DOHH2 (cell line): ENCODE measurements at regions not wholly inside any gene's neighbourhood (a gene's known extent, or its start where the extent isn't known, plus 50 kb on each side); places are given as distances from the start of the nearest gene placed in this dataset.

ENCODE experiments used
- H3F3A ChIP-seq: fragments of 200-600 bp; sonication (generic), shearing (Covaris generic); 2 replicates; pipeline ENCODE4 v1.6.0; 2016; ENCODE audit warnings: antibody characterized with exemption, mild to moderate bottlenecking; ENCODE audit not compliant: control insufficient read depth, insufficient read depth
- H3K27ac ChIP-seq: fragments of 200-600 bp; sonication (generic); 2 replicates; pipeline ENCODE4 v1.5.1; 2014; ENCODE audit warnings: low read depth, mild to moderate bottlenecking, low read length, moderate library complexity
- H3K27me3 ChIP-seq: fragments of 200-600 bp; sonication (generic); 2 replicates; pipeline ENCODE4 v1.6.1; 2014; ENCODE audit warnings: mild to moderate bottlenecking, low read length, mixed read lengths; ENCODE audit not compliant: control insufficient read depth
- H3K36me3 ChIP-seq: fragments of 200-600 bp; sonication (generic); 2 replicates; pipeline ENCODE4 v1.6.1; 2014; ENCODE audit warnings: mild to moderate bottlenecking, low read length, moderate library complexity, mixed read lengths; ENCODE audit not compliant: control insufficient read depth
- H3K4me1 ChIP-seq: fragments of 200-600 bp; sonication (generic); 2 replicates; pipeline ENCODE4 v1.6.1; 2014; ENCODE audit warnings: mild to moderate bottlenecking, low read length, mixed read lengths; ENCODE audit not compliant: control insufficient read depth
- H3K4me2 ChIP-seq: fragments of 200-600 bp; sonication (generic); 2 replicates; pipeline ENCODE4 v1.6.0; 2014; ENCODE audit warnings: mild to moderate bottlenecking, low read length, moderate library complexity
- H3K4me3 ChIP-seq: fragments of 200-600 bp; sonication (generic); 2 replicates; pipeline ENCODE4 v1.5.1; 2014; ENCODE audit warnings: mild to moderate bottlenecking, low read length, mixed read lengths
- H3K79me2 ChIP-seq: fragments of 200-600 bp; sonication (generic); 2 replicates; pipeline ENCODE4 v1.6.1; 2014; ENCODE audit warnings: mild to moderate bottlenecking, low read length, mixed read lengths; ENCODE audit not compliant: control insufficient read depth
- H3K9me2 ChIP-seq: fragments of 200-600 bp; sonication (generic); replicated peaks from 2 replicates; pipeline ENCODE4 v1.6.1; 2014; ENCODE audit warnings: mild to moderate bottlenecking, low read length, mixed read lengths; ENCODE audit not compliant: control insufficient read depth
- H3K9me3 ChIP-seq: fragments of 200-600 bp; sonication (generic); 2 replicates; pipeline ENCODE4 v1.6.1; 2014; ENCODE audit warnings: antibody characterized with exemption, low read length, mixed read lengths; ENCODE audit not compliant: control insufficient read depth, insufficient read depth
- H4K20me1 ChIP-seq: fragments of 200-600 bp; sonication (generic); 2 replicates; pipeline ENCODE4 v1.6.0; 2014; ENCODE audit warnings: low read depth, mild to moderate bottlenecking, antibody characterized with exemption, low read length, moderate library complexity; ENCODE audit not compliant: control insufficient read depth, insufficient read depth
- EZH2phosphoT487 ChIP-seq: fragments of 200-600 bp; sonication (generic); IDR thresholded peaks from 2 replicates; pipeline ENCODE4 v1.6.1; 2017; ENCODE audit warnings: borderline replicate concordance, mild to moderate bottlenecking, antibody characterized with exemption, low read length, moderate library complexity, mixed read lengths
- TF ChIP-seq, protein P1 (sequence below): fragments of 200-600 bp; sonication (generic); IDR thresholded peaks from one replicate; pipeline ENCODE4 v1.5.1; 2014; ENCODE audit warnings: antibody characterized with exemption, mild to moderate bottlenecking, low read depth, low read length; ENCODE audit not compliant: poor library complexity, severe bottlenecking

DNA sequence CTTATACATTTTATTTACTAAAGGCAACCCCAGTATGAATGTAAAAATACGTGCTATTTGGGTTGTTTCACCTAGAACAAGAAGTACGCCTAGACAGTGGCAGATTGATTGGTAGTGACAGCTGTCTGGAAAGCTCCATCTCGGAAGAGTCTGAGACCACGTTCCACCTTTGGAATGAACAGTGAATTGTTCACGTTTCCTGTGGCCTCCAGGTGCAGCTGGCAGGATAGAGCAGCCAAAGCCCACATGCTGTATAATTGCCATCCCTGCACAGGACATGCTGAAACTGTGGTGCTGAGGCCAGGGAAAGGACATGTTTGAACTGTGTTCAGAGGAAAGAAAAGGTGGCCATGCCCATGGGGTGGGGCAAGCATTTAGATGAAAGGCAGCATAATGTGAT is 218.7 kb upstream of the MTNR1B start:
- no peak overlapping the region for H3K27ac ChIP-seq
- no peaks in the 10 kb centered on the region for H3K9me2 ChIP-seq
- no peak for TF ChIP-seq EZH2phosphoT487
- TF ChIP-seq, protein P1, sequence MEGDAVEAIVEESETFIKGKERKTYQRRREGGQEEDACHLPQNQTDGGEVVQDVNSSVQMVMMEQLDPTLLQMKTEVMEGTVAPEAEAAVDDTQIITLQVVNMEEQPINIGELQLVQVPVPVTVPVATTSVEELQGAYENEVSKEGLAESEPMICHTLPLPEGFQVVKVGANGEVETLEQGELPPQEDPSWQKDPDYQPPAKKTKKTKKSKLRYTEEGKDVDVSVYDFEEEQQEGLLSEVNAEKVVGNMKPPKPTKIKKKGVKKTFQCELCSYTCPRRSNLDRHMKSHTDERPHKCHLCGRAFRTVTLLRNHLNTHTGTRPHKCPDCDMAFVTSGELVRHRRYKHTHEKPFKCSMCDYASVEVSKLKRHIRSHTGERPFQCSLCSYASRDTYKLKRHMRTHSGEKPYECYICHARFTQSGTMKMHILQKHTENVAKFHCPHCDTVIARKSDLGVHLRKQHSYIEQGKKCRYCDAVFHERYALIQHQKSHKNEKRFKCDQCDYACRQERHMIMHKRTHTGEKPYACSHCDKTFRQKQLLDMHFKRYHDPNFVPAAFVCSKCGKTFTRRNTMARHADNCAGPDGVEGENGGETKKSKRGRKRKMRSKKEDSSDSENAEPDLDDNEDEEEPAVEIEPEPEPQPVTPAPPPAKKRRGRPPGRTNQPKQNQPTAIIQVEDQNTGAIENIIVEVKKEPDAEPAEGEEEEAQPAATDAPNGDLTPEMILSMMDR, result no peak
- H4K20me1 ChIP-seq, result no peaks in the 10 kb centered on the region
- no peak overlapping the region for H3K4me3 ChIP-seq
- H3K79me2 ChIP-seq, result no peaks in the 10 kb centered on the region
- H3K9me3 ChIP-seq, result peaks cover 3% of the 10 kb centered on the region; the same call in 1 of the 2 replicates
- H3K4me1 ChIP-seq, result no peaks in the 10 kb centered on the region
- no peaks in the 10 kb centered on the region for H3F3A ChIP-seq
- H3K36me3 ChIP-seq, result no peaks in the 10 kb centered on the region
- H3K4me2 ChIP-seq, result no peak overlapping the region
- H3K27me3 ChIP-seq, result no peaks in the 10 kb centered on the region

DNA sequence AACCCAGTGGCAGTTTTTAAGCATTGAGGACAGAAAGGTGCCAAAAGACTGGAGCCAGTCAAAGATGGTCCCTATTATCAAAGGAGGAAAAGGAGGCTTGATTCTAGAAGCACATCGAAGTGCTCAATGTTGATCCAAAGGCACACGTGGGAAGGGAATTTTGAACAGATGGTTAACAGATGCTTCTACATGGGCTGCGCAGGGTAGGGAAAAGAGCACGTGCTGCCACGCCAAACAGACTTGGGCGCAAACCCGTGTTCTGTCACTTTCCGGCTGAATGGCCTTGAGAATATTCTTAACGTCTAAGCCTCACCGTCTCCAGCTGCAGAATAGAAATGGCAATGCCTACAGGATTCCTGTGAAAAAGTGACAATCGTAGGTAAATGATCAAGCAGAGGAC is 217.9 kb upstream of the MTNR1B start:
- H3F3A ChIP-seq, result no peaks in the 10 kb centered on the region
- H3K4me1 ChIP-seq, result no peaks in the 10 kb centered on the region
- no peaks in the 10 kb centered on the region for H4K20me1 ChIP-seq
- no peaks in the 10 kb centered on the region for H3K9me2 ChIP-seq
- no peak overlapping the region for H3K4me2 ChIP-seq
- TF ChIP-seq, protein P1, result no peak
- no peak for TF ChIP-seq EZH2phosphoT487
- H3K4me3 ChIP-seq, result no peak overlapping the region
- no peak overlapping the region for H3K27ac ChIP-seq
- no peaks in the 10 kb centered on the region for H3K27me3 ChIP-seq
- peaks cover 3% of the 10 kb centered on the region; the same call in 1 of the 2 replicates for H3K9me3 ChIP-seq
- no peaks in the 10 kb centered on the region for H3K79me2 ChIP-seq
- H3K36me3 ChIP-seq, result no peaks in the 10 kb centered on the region

DNA sequence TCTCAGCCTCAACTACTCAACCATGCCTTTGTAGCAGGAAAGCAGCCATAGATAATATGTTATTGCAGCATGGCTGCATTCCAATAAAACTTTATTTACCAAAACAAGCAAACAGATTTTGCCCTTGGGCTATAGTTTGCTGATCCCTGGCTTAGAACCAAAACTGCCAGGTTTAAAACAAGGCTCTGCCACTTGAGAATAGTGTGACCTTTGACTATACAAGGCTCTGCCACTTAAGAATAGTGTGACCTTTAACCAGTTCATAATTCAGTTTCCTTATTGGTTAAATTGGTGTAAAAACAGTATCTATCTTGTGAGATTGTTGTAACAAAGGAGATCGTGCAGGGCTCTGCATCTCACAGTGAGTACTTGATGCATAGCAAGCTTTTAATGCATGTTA is 217.3 kb upstream of the MTNR1B start:
- Histone ChIP-seq H3K4me1 (no peaks in the 10 kb centered on the region), H3K79me2 (no peaks in the 10 kb centered on the region), H3K27me3 (no peaks in the 10 kb centered on the region), H4K20me1 (no peaks in the 10 kb centered on the region), H3K36me3 (no peaks in the 10 kb centered on the region), H3K9me2 (no peaks in the 10 kb centered on the region), H3F3A (no peaks in the 10 kb centered on the region), H3K27ac (no peak overlapping the region), H3K4me2 (no peak overlapping the region), H3K4me3 (no peak overlapping the region), H3K9me3 (peaks cover 3% of the 10 kb centered on the region; the same call in 1 of the 2 replicates)
- TF ChIP-seq, protein P1, result no peak
- TF ChIP-seq EZH2phosphoT487, result no peak
